GM21367 (cell line): ENCODE measurements at regions not wholly inside any gene's neighbourhood (a gene's known extent, or its start where the extent isn't known, plus 50 kb on each side); places are given as distances from the start of the nearest gene placed in this dataset.
A peak's percentile ranks its signal among the peaks of the same experiment; 100 is the strongest.
"Not testable (repeated sequence)": the region's sequence is repeated elsewhere in the genome, so short reads cannot be mapped to it uniquely, and the experiment has no call there.

Source experiments
- ATAC-seq: cut with Tn5 transposase; IDR thresholded peaks from one replicate; pipeline ENCODE4 v1.9.1; 2021; ENCODE audit not compliant: unreplicated experiment

- ATAC-seq = no peak
These were observed 89.1 kb downstream of the ACTL7B start for GRCh38 chr9:108766626-108767161.

- no peak for ATAC-seq
These were observed 90.5 kb downstream of the ACTL7B start for GRCh38 chr9:108765265-108765664.

DNA sequence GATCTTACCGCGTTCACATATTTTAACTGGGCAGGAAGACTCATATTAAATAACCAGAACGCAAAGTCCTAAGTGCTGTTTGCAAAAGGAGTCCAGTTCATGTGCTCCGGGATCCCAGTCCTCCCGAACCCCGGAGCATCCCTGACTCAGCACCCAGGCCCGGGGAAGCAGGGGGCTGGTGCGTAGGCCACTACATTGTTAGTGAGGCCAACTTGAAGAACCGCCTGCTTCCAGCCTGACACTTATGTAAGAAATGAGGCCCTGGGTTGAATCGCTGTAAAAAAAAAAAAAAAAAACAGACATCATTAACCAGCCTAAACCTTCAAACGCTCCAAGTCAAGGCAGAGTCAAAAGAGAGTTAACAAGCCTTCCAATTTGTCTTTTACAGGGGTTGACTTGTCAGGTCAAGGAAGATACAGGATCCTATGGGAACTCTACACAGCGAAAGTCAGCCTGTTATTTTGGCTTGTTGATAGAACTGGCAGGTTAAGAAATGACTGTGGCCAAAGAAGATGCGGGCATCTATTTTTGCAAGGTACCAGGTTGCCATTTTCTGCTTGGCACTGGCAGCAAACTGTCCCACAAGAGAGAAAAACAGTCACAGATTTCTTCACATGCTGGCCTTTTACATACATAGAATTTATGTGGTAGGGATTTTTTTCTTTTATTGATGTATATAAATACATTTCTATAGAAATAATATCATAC lies 93.3 kb downstream of the ACTL7B start:
- ATAC-seq = no peak

DNA sequence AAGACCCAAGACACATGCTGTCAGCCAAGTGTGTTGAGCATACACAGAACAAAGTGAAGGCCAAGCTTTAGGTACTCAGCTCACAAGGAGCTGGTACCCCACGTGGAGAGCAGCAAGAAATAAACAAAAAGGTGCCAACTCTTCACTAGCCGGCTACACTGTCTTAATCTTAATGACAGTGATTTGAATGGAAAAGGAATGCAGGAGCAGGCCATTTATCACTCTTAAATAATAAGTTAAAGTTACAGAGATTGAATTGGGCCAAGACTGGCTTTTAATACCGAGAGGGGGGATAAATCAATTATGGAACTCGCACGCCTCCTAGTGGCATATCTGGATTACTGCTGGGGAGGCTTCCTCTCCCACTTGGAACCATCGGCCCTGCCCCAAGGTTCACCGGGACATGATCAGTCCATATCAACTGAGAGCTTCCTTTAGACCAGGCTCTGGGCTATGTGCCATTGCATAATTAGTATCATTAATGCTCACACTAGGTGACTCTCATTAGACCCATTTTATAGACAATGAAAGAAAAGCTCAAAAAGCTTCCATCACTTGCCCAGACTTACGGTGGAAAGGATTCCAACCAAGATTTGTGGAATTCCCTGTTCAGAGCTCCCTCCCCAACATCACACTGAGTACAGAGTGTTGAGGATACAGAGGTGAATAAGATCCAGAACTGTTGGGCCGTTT lies 94.0 kb downstream of the ACTL7B start:
- peak; percentile 58 for ATAC-seq

GRCh38 chr9:108760841-108761240 lies 94.9 kb downstream of the ACTL7B start:
- no peak for ATAC-seq

DNA sequence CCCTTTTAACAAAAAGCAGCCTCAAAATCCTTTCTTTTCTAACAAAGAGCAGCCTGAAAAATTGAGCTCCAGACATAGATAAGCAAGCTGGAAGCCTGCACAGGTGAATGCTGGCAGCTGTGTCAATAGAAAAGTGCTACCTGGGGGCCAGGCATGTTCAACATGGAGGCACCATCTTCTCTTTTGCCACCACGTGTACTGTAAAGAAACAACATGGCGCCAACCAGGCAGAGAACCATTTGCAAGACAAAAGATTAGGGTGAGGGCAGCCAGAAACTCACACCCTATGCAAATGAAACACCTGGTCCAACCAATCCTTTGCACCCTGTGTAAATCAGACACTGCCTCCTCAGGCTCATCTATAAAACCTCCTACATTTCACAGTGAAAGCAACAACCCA lies 96.0 kb downstream of the ACTL7B start:
- no peak for ATAC-seq

GRCh38 chr9:108759399-108759798 lies 96.4 kb downstream of the ACTL7B start:
- ATAC-seq = no peak

DNA sequence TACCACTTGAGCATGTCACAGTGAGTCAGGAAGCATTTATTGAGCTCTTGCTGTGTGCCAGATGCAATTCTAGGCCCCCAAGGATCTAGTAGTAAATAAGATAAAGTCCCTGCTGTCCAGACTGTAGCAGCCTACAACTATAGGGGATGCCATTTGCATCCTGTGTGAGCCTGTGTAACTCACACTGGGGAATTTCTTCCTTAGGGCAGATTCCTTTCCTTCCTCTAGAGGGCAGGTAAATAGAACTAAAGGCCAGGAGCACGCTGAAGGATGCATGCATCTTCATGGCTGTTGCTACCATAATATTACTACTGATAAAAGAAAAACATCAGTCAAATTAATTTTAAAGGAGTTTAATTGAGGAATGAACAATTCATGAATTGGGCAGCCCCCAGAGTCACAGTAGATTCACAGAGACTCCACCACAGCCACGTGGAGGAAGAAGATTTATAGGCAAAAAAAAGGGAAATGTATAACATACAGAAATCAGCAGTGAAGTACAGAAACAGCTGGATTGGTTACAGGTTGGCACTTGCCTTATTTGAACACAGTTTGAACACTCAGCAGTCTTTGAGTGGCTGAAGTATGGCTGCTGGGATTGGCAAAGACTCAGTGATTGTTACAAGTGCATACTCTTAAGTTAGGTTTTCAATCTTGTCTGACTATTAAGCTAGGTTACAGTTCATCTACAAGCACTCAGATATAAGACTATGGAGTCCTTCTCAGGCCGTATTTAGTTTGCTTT lies 98.9 kb downstream of the ACTL7B start:
- ATAC-seq = no peak

GRCh38 chr9:108755979-108756378 lies 99.8 kb downstream of the ACTL7B start:
- peak; percentile 91 for ATAC-seq

DNA sequence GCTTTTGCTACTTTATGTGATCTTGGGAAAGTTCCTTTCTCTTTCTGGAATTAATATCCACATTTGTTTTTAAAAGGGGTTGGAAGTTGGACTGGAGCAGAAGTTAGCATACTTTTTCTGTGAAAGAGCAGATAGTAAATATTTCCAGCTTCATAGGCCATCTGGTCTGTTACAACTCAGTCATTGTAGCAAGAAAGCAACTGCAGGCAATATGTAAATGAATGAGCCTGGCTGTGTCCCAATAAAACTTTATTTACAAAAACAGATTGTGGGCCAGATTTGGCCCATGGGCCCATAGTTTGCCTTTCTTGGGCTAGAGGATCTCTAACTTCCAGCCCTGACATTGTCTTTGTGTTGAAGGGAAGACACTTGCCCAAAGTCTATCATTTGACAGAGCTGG lies 104.4 kb downstream of the ACTL7B start:
- no peak for ATAC-seq

GRCh38 chr9:108750661-108751215 lies 105.0 kb downstream of the ACTL7B start:
- ATAC-seq = no peak

DNA sequence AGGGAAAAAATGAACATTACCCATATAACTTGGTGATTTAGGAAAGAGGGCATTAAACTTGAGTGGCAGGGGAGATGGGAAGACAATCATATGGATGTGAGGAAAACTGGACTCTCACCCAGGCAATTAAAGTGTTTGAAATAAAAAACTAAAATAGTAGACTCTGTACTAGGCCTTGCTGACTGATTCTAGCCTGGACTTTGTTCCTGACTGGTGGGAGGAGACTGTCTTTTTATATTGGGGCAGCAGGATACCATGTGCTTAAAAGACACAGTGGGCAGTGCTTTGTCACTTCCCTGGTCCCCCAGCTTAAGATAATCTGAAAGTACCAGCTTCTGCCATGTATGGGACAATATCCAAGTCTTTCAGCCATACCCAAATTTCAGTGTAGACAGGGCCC lies 107.0 kb downstream of the ACTL7B start:
- no peak for ATAC-seq

DNA sequence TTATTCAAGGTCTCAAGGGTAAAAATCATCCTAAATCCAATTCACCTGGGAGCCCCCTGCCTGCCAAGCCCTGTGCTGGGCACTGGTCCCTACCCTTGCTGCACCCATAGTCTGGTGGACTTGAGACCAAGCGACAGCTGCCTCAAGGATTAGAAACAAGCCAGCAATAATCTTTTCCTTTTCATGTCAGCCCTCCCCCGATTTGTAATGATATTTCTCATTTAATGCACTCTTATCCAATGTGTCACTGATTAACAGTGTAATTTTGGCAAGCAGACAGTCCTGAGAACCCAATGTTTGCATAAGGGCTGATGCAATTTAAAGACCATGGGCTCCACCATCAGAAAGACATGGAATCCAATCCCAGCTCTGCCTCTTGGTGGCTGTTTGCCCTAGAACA lies 108.9 kb downstream of the ACTL7B start:
- ATAC-seq = no peak

GRCh38 chr9:108746001-108746400 lies 109.8 kb downstream of the ACTL7B start:
- no peak for ATAC-seq

DNA sequence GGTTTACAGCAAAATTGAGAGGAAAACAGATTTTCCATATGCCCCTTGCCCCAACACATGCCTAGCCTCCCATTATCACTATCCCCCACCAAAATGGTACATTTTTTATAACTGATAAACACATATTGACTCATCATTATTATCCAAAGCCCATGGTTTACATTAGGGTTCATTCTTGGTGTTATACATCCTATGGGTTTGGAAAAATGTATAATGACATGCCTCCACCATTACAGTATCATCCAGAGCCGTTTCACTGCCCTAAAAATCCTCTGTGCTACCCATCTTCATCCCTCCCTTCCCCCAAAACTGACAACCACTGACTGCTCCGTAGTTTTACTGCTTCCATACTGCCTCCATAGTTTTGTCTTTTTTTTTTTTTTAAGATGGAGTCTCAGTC lies 111.1 kb downstream of the ACTL7B start:
- no peak for ATAC-seq

DNA sequence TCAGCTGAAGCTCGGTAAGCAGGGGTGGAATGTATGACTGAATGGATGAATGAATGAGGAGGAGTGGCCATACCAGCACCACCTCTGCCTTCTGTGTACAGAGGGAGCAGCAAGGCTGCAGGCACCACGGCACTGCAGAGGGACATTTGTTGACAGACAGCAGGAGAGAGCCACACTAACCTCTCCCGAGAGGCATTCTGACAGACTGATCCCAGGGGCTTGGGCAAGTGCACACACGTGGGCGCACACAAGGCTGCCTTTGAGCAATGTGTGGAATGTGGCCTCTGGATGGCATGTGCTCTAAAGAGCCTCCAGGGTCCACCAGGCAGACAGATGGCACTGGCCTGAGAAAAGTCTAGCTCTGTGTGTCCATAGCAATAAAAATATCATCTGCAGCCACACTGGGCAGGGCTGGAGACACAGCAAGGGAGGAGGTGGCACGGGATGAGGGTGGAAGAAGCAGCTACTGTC lies 111.8 kb downstream of the ACTL7B start:
- ATAC-seq = no peak

- no peak for ATAC-seq
These were observed 112.4 kb downstream of the ACTL7B start for GRCh38 chr9:108743416-108743815.

DNA sequence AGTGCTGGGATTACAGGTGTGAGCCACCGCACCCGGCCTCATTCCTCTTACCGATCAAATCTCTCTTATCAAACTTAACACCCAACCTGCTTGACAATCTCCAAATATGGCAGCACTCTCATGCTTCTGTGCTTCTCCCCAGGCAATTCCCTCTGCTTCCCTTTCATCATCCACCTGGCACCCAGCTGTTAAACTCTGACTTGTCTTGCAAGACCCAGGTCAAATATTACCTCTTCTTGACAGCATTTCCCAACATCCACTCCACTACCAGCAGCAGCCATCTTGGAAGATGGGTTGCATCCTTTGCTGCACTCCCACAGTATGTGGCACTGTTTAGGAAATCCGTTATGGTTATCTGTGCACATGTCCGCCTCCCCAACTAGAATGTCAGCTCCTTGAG lies 113.6 kb downstream of the ACTL7B start:
- ATAC-seq = no peak

- not testable (repeated sequence) for ATAC-seq
These were observed 124.5 kb downstream of the ACTL7B start for GRCh38 chr9:108731292-108731691.

DNA sequence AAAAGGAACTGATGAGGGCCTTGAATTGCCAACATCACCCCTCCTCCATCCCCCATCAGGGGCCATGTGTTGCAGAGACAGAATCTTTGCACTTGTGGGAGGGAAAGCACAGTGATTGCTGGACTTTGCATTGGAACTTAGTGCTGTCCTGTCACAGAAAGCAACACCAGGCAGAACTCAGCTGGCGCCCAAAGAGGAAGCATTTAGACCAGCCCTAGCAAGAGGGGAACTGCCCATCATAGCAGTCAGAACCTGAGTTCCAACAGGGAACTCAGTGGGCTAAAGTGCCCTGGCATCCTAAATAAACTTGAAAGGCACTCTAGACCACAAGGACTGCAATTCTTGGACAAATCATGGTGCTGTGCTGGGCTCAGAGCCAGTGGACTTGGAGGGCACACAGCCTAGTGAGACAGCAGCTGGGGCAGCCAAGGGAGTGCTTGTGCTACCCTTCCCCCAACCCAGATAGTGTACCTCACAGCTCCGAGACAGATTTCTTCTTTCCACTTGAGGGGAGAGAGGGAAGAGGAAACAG lies 128.1 kb downstream of the ACTL7B start:
- ATAC-seq = no peak

DNA sequence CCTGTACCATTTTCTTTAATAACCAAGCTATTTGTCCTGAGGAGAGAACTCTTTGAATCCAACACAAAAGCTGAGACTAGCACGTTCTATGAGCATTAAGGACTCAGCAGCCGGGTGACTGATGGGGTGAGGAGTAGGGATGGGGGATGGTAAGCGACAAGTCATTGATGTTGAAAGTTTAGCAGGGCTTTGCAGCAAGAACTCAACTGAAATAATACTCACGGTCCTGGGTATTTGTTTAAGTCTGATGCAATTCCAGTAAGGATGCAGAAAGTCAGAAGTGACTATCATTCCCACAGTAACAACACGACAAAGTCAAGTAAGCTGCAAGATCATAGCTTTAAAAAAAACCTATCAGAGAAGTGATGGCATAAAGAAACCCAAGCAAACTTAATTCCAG lies 131.1 kb downstream of the ACTL7B start:
- ATAC-seq = no peak
